ENCODE measurements at regions not wholly inside any gene's neighbourhood (a gene's known extent, or its start where the extent isn't known, plus 50 kb on each side); places are given as distances from the start of the nearest gene placed in this dataset.

- ATAC-seq = no peak
- ChIA-PET CTCF (interaction anchor here (0.6 to 1.0 kb wide), 3 partner anchors 9 to 14 kb away, joined by 3 read pairs; no protein-coding TSS in a partner anchor), POLR2A (no interaction called here)
- no peaks in the 10 kb centered on the region for H3K27me3 Mint-ChIP-seq
- H3K4me1 Mint-ChIP-seq = peaks cover 19% of the 10 kb centered on the region
- no peak overlapping the region for H3K27ac Mint-ChIP-seq
- no peak overlapping the region for H3K4me3 Mint-ChIP-seq
- no peaks in the 10 kb centered on the region for H3K36me3 Mint-ChIP-seq (ENCODE audit: low read depth)
- no peak for DNase-seq
- H3K9me3 Mint-ChIP-seq (ENCODE audit: low read depth) = no peaks in the 10 kb centered on the region
- intact Hi-C loops (cut with DNase I, micrococcal nuclease) = no loop called here
Observed at GRCh38 chr1:59058665-59059439, 238.0 kb upstream of the FGGY start.

GRCh38 chr1:59061876-59062275 lies 235.0 kb upstream of the FGGY start:
- POLR2A ChIA-PET = no interaction called here
- Mint-ChIP-seq H3K9me3 (ENCODE audit: low read depth) (no peaks in the 10 kb centered on the region), H3K36me3 (ENCODE audit: low read depth) (no peaks in the 10 kb centered on the region), H3K4me3 (no peak overlapping the region), H3K4me1 (peaks cover 29% of the 10 kb centered on the region), H3K27me3 (no peaks in the 10 kb centered on the region), H3K27ac (no peak overlapping the region)
- ATAC-seq = no peak
- CTCF ChIA-PET = interaction anchor here (1.3 to 2.0 kb wide), 2 partner anchors 15 to 29 kb away, joined by 4 to 11 read pairs; no protein-coding TSS in a partner anchor
- intact Hi-C loops (cut with DNase I, micrococcal nuclease) = no loop called here
- DNase-seq = no peak

GRCh38 chr1:59062743-59063142 lies 234.2 kb upstream of the FGGY start:
- DNase-seq (no peak), ATAC-seq (peak; percentile 49)
- peak overlapping the region; percentile 58 for H3K27ac Mint-ChIP-seq
- intact Hi-C loops (cut with DNase I, micrococcal nuclease) = no loop called here
- ChIA-PET CTCF (interaction anchor here (0.8 to 2.0 kb wide), 4 partner anchors 16 to 637 kb away, joined by 3 to 11 read pairs (median 4); no protein-coding TSS in a partner anchor), POLR2A (no interaction called here)
- no peak overlapping the region for H3K4me3 Mint-ChIP-seq
- H3K9me3 Mint-ChIP-seq (ENCODE audit: low read depth) = no peaks in the 10 kb centered on the region
- H3K27me3 Mint-ChIP-seq = no peaks in the 10 kb centered on the region
- H3K4me1 Mint-ChIP-seq = peaks cover 29% of the 10 kb centered on the region
- H3K36me3 Mint-ChIP-seq (ENCODE audit: low read depth) = no peaks in the 10 kb centered on the region

DNA sequence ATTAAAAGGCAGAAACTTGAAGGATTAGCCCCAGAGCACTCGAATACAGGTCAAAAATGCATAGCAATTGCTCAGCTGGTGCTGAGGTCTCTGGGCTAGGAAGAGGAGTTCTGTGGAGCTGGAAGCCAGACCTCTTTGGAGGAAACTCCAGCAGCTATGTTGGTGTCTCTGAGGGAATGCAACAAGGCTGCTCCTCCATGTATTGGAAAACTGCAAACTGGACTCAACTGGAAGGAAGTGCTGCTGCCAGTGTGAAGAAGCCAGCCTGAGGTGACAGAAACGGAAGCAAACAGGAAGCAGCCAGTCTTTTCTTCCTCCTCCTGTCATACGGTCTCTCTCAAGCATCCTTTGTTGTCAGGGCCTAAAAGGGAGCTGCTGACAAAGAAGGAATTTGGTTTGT lies 233.4 kb upstream of the FGGY start:
- Mint-ChIP-seq H3K27ac (peak overlapping the region; percentile 84), H3K4me3 (no peak overlapping the region), H3K4me1 (peaks cover 29% of the 10 kb centered on the region), H3K27me3 (no peaks in the 10 kb centered on the region), H3K9me3 (ENCODE audit: low read depth) (no peaks in the 10 kb centered on the region), H3K36me3 (ENCODE audit: low read depth) (no peaks in the 10 kb centered on the region)
- DNase-seq = no peak
- peak; percentile 65 for ATAC-seq
- ChIA-PET CTCF (interaction anchor here (0.9 to 2.0 kb wide), 2 partner anchors 17 to 22 kb away, joined by 3 to 11 read pairs; no protein-coding TSS in a partner anchor), POLR2A (no interaction called here)
- intact Hi-C loops (cut with DNase I, micrococcal nuclease) = no loop called here

- ChIA-PET POLR2A (no interaction called here), CTCF (interaction anchor here (0.5 kb wide), 1 partner anchor 40 kb away, joined by 3 read pairs; no protein-coding TSS in a partner anchor)
- Mint-ChIP-seq H3K4me3 (no peak overlapping the region), H3K36me3 (ENCODE audit: low read depth) (no peaks in the 10 kb centered on the region), H3K27ac (peak overlapping the region; percentile 55), H3K4me1 (peaks cover 29% of the 10 kb centered on the region), H3K9me3 (ENCODE audit: low read depth) (no peaks in the 10 kb centered on the region), H3K27me3 (no peaks in the 10 kb centered on the region)
- DNase-seq (no peak), ATAC-seq (no peak)
- intact Hi-C loops (cut with DNase I, micrococcal nuclease) = no loop called here
Observed at GRCh38 chr1:59064592-59064991, 232.3 kb upstream of the FGGY start.

GRCh38 chr1:59066236-59066635 lies 230.7 kb upstream of the FGGY start:
- intact Hi-C loops (cut with DNase I, micrococcal nuclease) = no loop called here
- CTCF ChIA-PET = no interaction called here
- Mint-ChIP-seq H3K4me3 (no peak overlapping the region), H3K9me3 (ENCODE audit: low read depth) (no peaks in the 10 kb centered on the region), H3K27me3 (no peaks in the 10 kb centered on the region), H3K4me1 (peaks cover 38% of the 10 kb centered on the region), H3K36me3 (ENCODE audit: low read depth) (no peaks in the 10 kb centered on the region), H3K27ac (no peak overlapping the region)
- DNase-seq = no peak
- ATAC-seq = no peak
- POLR2A ChIA-PET = no interaction called here

DNA sequence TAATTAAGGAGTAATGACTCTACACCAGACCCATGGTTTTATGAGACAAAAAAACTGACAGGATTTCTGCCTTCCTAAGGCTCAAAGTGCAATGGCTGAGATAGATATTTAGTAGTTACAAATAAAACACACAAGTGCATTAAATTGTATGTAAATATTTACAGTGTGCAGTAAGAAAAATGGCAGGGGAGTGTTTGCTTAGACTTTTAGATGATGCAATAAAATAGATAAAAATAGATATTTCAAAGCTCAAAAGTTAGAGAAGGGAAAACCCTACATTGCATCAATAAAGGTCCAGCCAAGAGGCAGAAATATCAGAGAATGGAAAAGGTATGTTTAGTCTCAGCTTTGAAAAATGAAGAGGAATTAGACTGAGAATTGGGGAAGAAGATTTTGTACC lies 226.3 kb upstream of the FGGY start:
- H3K9me3 Mint-ChIP-seq (ENCODE audit: low read depth) = peaks cover 2% of the 10 kb centered on the region
- POLR2A ChIA-PET = no interaction called here
- intact Hi-C loops (cut with DNase I, micrococcal nuclease) = loop anchor here in 1 of 2 experiments (10.0 kb wide), 1 partner anchor 286 kb away; the partner anchor contains the start of gene JUN
- ATAC-seq (no peak), DNase-seq (no peak)
- H3K4me1 Mint-ChIP-seq = peaks cover 24% of the 10 kb centered on the region
- CTCF ChIA-PET = interaction anchor here (0.6 to 1.2 kb wide), 2 partner anchors 14 to 361 kb away, joined by 3 to 4 read pairs; no protein-coding TSS in a partner anchor
- no peaks in the 10 kb centered on the region for H3K36me3 Mint-ChIP-seq (ENCODE audit: low read depth)
- H3K27me3 Mint-ChIP-seq = no peaks in the 10 kb centered on the region
- H3K4me3 Mint-ChIP-seq = no peak overlapping the region
- peak overlapping the region; percentile 55 for H3K27ac Mint-ChIP-seq

DNA sequence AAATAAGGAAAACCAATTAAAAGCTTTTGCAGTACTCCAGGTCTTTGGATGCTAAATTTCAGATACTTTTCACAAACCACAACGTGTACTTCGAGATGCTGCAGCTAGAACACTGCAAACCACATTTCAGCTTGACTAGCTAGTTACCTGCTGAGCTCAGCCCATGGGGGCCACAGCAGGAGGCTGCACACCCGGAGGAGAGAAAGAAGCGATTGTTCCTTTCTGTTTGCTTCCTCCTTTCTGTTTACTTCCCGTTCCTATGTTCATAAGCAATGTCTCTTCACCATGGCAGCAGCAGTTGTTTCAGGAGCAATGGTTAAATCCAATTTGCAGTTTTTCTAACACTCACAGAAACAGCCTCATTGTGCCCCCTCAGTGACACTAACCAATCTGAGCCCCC lies 225.6 kb upstream of the FGGY start:
- Mint-ChIP-seq H3K27ac (peak overlapping the region; percentile 79), H3K27me3 (no peaks in the 10 kb centered on the region), H3K4me1 (peaks cover 24% of the 10 kb centered on the region), H3K36me3 (ENCODE audit: low read depth) (no peaks in the 10 kb centered on the region), H3K9me3 (ENCODE audit: low read depth) (peaks cover 2% of the 10 kb centered on the region), H3K4me3 (peak overlapping the region; percentile 5)
- intact Hi-C loops (cut with DNase I, micrococcal nuclease) = loop anchor here in 1 of 2 experiments (10.0 kb wide), 1 partner anchor 286 kb away; the partner anchor contains the start of gene JUN
- CTCF ChIA-PET = interaction anchor here (0.5 to 1.2 kb wide), 3 partner anchors 13 to 255 kb away, joined by 3 read pairs; no protein-coding TSS in a partner anchor
- DNase-seq = peak; percentile 14
- POLR2A ChIA-PET = no interaction called here
- no peak for ATAC-seq

- H3K27ac Mint-ChIP-seq = peak overlapping the region; percentile 83
- peaks cover 2% of the 10 kb centered on the region for H3K9me3 Mint-ChIP-seq (ENCODE audit: low read depth)
- intact Hi-C loops (cut with DNase I, micrococcal nuclease) = loop anchor here in 1 of 2 experiments (10.0 kb wide), 1 partner anchor 287 kb away; the partner anchor contains the start of gene JUN
- no peak overlapping the region for H3K4me3 Mint-ChIP-seq
- DNase-seq (peak; percentile 22), ATAC-seq (peak; percentile 71)
- ChIA-PET CTCF (interaction anchor here (0.5 to 0.6 kb wide), 2 partner anchors 13 to 255 kb away, joined by 3 read pairs; no protein-coding TSS in a partner anchor), POLR2A (no interaction called here)
- H3K4me1 Mint-ChIP-seq = peaks cover 27% of the 10 kb centered on the region
- no peaks in the 10 kb centered on the region for H3K27me3 Mint-ChIP-seq
- H3K36me3 Mint-ChIP-seq (ENCODE audit: low read depth) = no peaks in the 10 kb centered on the region
Observed at GRCh38 chr1:59071876-59072582, 224.9 kb upstream of the FGGY start.

DNA sequence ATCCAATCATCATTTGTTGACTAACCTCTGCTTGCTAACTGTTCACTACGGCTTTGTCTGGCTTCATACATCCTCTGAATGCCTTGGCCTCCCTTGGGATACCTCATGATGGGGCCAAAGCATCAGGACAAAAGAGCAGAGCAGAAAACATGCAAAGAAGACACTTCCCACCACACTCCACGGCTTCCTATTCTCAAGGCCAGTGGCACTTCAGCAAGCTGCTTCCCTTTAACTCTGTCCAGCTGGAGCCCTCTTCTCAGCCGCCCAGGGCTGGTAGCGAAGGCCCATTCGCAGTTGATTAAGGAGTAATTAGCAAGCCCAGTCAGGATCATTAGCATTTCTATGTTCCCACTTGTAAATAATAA lies 224.3 kb upstream of the FGGY start:
- DNase-seq (no peak), ATAC-seq (peak; percentile 15)
- CTCF ChIA-PET = interaction anchor here (0.6 kb wide), 1 partner anchor 13 kb away, joined by 3 read pairs; no protein-coding TSS in a partner anchor
- POLR2A ChIA-PET = no interaction called here
- peak overlapping the region; percentile 83 for H3K27ac Mint-ChIP-seq
- H3K27me3 Mint-ChIP-seq = no peaks in the 10 kb centered on the region
- H3K36me3 Mint-ChIP-seq (ENCODE audit: low read depth) = no peaks in the 10 kb centered on the region
- no peak overlapping the region for H3K4me3 Mint-ChIP-seq
- H3K4me1 Mint-ChIP-seq = peaks cover 27% of the 10 kb centered on the region
- peaks cover 2% of the 10 kb centered on the region for H3K9me3 Mint-ChIP-seq (ENCODE audit: low read depth)
- intact Hi-C loops (cut with DNase I, micrococcal nuclease) = loop anchor here in 1 of 2 experiments (10.0 kb wide), 1 partner anchor 288 kb away; the partner anchor contains the start of gene JUN

DNA sequence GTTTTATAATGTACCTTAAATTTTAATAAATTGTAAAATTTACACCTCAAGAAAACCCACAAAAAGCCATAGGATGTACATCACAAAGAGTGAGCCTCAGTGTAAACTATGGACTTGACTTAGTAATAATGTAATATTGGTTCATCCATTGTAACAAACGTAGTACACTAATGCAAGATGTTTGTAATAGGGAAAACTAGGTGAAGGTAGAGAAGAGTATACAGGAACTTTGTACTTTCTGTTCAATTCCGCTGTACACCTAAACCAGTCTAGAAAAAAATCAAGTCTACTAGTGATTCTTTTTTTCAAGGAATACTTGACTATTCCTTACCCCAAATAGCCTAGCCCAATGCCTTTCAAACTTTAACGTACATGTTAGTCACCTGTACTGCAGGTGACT lies 222.3 kb upstream of the FGGY start:
- CTCF ChIA-PET = no interaction called here
- Mint-ChIP-seq H3K9me3 (ENCODE audit: low read depth) (peaks cover 2% of the 10 kb centered on the region), H3K27me3 (no peaks in the 10 kb centered on the region), H3K27ac (no peak overlapping the region), H3K4me3 (no peak overlapping the region), H3K36me3 (ENCODE audit: low read depth) (no peaks in the 10 kb centered on the region), H3K4me1 (peaks cover 31% of the 10 kb centered on the region)
- intact Hi-C loops (cut with DNase I, micrococcal nuclease) = loop anchor here in 1 of 2 experiments (10.0 kb wide), 1 partner anchor 290 kb away; the partner anchor contains the start of gene JUN
- no peak for DNase-seq
- POLR2A ChIA-PET = no interaction called here
- ATAC-seq = no peak

All from activated CD4-positive, alpha-beta T cell treated with anti-CD3 and anti-CD28 coated beads for 36 hours (primary cell).